DOHH2 (cell line): ENCODE measurements at regions not wholly inside any gene's neighbourhood (a gene's known extent, or its start where the extent isn't known, plus 50 kb on each side); places are given as distances from the start of the nearest gene placed in this dataset.

Experiments
- CTCF ChIP-seq: fragments of 200-600 bp; sonication (generic); IDR thresholded peaks from one replicate; pipeline ENCODE4 v1.5.1; 2014; ENCODE audit warnings: antibody characterized with exemption, mild to moderate bottlenecking, low read depth, low read length; ENCODE audit not compliant: poor library complexity, severe bottlenecking
- EZH2phosphoT487 ChIP-seq: fragments of 200-600 bp; sonication (generic); IDR thresholded peaks from 2 replicates; pipeline ENCODE4 v1.6.1; 2017; ENCODE audit warnings: borderline replicate concordance, mild to moderate bottlenecking, antibody characterized with exemption, low read length, moderate library complexity, mixed read lengths

DNA sequence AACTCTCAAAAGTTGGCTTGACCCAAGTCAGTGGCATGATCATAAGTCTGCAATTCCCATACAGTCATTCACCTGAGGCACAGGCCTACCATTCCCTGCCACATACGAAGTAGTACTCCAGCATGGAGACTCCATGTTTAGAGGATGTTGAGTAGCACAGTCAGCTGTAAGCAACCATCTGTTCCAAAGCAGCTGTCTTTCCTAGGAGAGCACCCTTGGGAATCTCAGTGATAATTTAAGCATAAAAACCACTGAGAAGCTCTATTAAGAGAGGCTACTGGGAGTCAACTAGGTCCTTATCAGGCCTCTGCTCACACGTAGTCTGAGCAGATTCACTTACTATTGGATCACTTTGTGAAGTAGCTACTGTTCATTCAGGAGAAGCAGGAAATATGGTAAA is 61.6 kb upstream of the UNC5B start:
- TF ChIP-seq CTCF (no peak), EZH2phosphoT487 (no peak)
